ENCODE measurements at regions not wholly inside any gene's neighbourhood (a gene's known extent, or its start where the extent isn't known, plus 50 kb on each side); places are given as distances from the start of the nearest gene placed in this dataset.

DNA sequence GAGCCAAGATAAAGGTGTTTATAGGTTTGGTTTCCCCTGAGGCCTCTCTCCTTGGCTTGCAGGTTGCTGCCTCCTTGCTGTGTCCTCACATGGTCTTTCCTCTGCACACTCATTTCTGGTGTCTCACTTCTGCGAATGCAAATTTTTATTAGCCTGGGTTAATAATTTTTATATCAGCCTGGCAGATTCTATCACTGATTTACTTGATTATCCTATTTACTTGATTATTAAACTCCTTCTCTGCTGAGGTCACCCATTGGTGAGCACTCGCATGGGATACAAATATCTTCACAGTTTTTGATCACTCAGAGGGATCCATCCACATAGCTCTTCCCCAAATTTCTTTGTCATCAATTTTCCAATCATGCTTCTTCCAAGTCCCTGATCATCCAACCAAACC, 90.9 kb upstream of the IGLL5 start:
- POLR2A ChIA-PET (ENCODE audit: low non-redundant PET): no interaction called here
- CTCF ChIA-PET: no interaction called here
- TF ChIP-seq, protein P1, sequence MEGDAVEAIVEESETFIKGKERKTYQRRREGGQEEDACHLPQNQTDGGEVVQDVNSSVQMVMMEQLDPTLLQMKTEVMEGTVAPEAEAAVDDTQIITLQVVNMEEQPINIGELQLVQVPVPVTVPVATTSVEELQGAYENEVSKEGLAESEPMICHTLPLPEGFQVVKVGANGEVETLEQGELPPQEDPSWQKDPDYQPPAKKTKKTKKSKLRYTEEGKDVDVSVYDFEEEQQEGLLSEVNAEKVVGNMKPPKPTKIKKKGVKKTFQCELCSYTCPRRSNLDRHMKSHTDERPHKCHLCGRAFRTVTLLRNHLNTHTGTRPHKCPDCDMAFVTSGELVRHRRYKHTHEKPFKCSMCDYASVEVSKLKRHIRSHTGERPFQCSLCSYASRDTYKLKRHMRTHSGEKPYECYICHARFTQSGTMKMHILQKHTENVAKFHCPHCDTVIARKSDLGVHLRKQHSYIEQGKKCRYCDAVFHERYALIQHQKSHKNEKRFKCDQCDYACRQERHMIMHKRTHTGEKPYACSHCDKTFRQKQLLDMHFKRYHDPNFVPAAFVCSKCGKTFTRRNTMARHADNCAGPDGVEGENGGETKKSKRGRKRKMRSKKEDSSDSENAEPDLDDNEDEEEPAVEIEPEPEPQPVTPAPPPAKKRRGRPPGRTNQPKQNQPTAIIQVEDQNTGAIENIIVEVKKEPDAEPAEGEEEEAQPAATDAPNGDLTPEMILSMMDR (conservative IDR thresholded peaks at IDR 0.05; ENCODE audit: low read depth): no peak
- no peak overlapping the region for H3K27ac ChIP-seq
- no peak for DNase-seq (ENCODE audit: low spot score)

DNA sequence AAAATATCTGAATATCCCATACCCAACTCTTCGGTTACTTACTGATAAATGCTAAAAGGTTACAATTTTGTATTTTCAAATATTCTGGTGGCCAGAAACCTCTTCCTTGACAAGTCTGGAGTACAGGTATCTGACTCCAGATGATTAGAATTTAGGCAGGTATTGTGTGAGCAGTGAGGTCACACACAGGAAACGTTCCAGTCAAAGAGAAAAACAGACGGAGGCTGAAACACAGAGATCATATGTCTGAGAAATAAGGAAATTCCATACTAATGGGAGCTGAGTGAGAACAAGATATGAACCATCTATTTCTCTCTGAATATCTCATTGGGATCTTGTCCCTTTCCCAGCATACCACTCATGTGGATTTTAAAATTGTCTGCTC, 89.4 kb upstream of the IGLL5 start:
- TF ChIP-seq, protein P1 (conservative IDR thresholded peaks at IDR 0.05; ENCODE audit: low read depth): no peak
- POLR2A ChIA-PET (ENCODE audit: low non-redundant PET): no interaction called here
- DNase-seq (ENCODE audit: low spot score): no peak
- no peak overlapping the region for H3K27ac ChIP-seq
- CTCF ChIA-PET: interaction anchor here (0.7 kb wide), 1 partner anchor 707 kb away, joined by 7 read pairs; no protein-coding TSS in a partner anchor

GRCh38 chr22:22798716-22799115, 88.9 kb upstream of the IGLL5 start:
- TF ChIP-seq, protein P1 (conservative IDR thresholded peaks at IDR 0.05; ENCODE audit: low read depth): no peak
- no peak overlapping the region for H3K27ac ChIP-seq
- DNase-seq (ENCODE audit: low spot score): no peak
- ChIA-PET CTCF (interaction anchor here (0.7 to 0.8 kb wide), 2 partner anchors 49 to 708 kb away, joined by 5 to 7 read pairs; no protein-coding TSS in a partner anchor), POLR2A (ENCODE audit: low non-redundant PET) (no interaction called here)

- H3K27ac ChIP-seq: no peak overlapping the region
- TF ChIP-seq, protein P1 (conservative IDR thresholded peaks at IDR 0.05; ENCODE audit: low read depth): no peak
- POLR2A ChIA-PET (ENCODE audit: low non-redundant PET): no interaction called here
- CTCF ChIA-PET: interaction anchor here (0.8 kb wide), 1 partner anchor 49 kb away, joined by 5 read pairs; no protein-coding TSS in a partner anchor
- no peak for DNase-seq (ENCODE audit: low spot score)
Measured at GRCh38 chr22:22799561-22799960, 88.1 kb upstream of the IGLL5 start.

GRCh38 chr22:22800716-22801115, 86.9 kb upstream of the IGLL5 start:
- POLR2A ChIA-PET (ENCODE audit: low non-redundant PET): no interaction called here
- TF ChIP-seq, protein P1 (conservative IDR thresholded peaks at IDR 0.05; ENCODE audit: low read depth): no peak
- DNase-seq (ENCODE audit: low spot score): no peak
- CTCF ChIA-PET: no interaction called here
- no peak overlapping the region for H3K27ac ChIP-seq

GRCh38 chr22:22802339-22802970, 85.2 kb upstream of the IGLL5 start:
- CTCF ChIA-PET: interaction anchor here (0.6 to 0.7 kb wide), 2 partner anchors 13 to 920 kb away, joined by 3 to 4 read pairs; no protein-coding TSS in a partner anchor
- H3K27ac ChIP-seq: no peak overlapping the region
- TF ChIP-seq, protein P1 (conservative IDR thresholded peaks at IDR 0.05; ENCODE audit: low read depth): no peak
- POLR2A ChIA-PET (ENCODE audit: low non-redundant PET): no interaction called here
- no peak for DNase-seq (ENCODE audit: low spot score)

All from RWPE1 (cell line).